Liver (tissue), 8 donors: ENCODE measurements at regions not wholly inside any gene's neighbourhood (a gene's known extent, or its start where the extent isn't known, plus 50 kb on each side); places are given as distances from the start of the nearest gene placed in this dataset.

Source experiments
- DNase-seq: peaks from one replicate; pipeline ENCODE4 v3.0.0-alpha.2; 2017; ENCODE audit warnings: low spot score
- H3K27ac ChIP-seq, 2 donors: one replicate each; pipeline ENCODE4 v1.7.0; 2013; ENCODE audit warnings: inconsistent platforms in 2 of 2, low read length in 2 of 2, control low read depth in 1 of 2, low read depth in 1 of 2, mild to moderate bottlenecking in 1 of 2
- H3K27me3 ChIP-seq, 4 donors: one replicate each; pipeline versions ENCODE4 v1.6.1 to v1.7.0; 2013; ENCODE audit warnings: low read length in 3 of 4, inconsistent platforms in 1 of 4, mild to moderate bottlenecking in 1 of 4, moderate library complexity in 1 of 4; ENCODE audit not compliant: control insufficient read depth in 4 of 4, insufficient read depth in 4 of 4
- H3K36me3 ChIP-seq, 4 donors: one replicate each; pipeline versions ENCODE4 v1.6.1 to v1.7.0; 2013; ENCODE audit warnings: low read length in 3 of 4, mild to moderate bottlenecking in 3 of 4, low read depth in 1 of 4, moderate library complexity in 1 of 4; ENCODE audit not compliant: control insufficient read depth in 4 of 4, insufficient read depth in 3 of 4
- H3K4me1 ChIP-seq, 4 donors: one replicate each; pipeline versions ENCODE4 v1.6.1 to v1.7.0; 2013; ENCODE audit warnings: low read length in 3 of 4, mild to moderate bottlenecking in 3 of 4, moderate library complexity in 1 of 4; ENCODE audit not compliant: control insufficient read depth in 4 of 4, insufficient read depth in 4 of 4
- H3K4me3 ChIP-seq, 3 donors: one replicate each; pipeline versions ENCODE4 v1.6.1 to v1.7.0; 2013; ENCODE audit warnings: low read length in 3 of 3, control low read depth in 1 of 3, low read depth in 1 of 3, mild to moderate bottlenecking in 1 of 3
- H3K9ac ChIP-seq, 2 donors: one replicate each; pipeline ENCODE4 v1.7.0; 2013; ENCODE audit warnings: low read length in 2 of 2, mild to moderate bottlenecking in 2 of 2, moderate library complexity in 2 of 2, control low read depth in 1 of 2, low read depth in 1 of 2
- H3K9me3 ChIP-seq, 4 donors: one replicate each; pipeline versions ENCODE4 v1.6.1 to v1.7.0; 2013; ENCODE audit warnings: low read length in 3 of 4; ENCODE audit not compliant: control insufficient read depth in 4 of 4
- ATF3 ChIP-seq: IDR thresholded peaks from 2 replicates; pipeline ENCODE4 v1.6.1; 2016; ENCODE audit warnings: antibody characterized with exemption
- CTCF ChIP-seq: fragments of 150-350 bp; IDR thresholded peaks from 2 replicates; pipeline ENCODE4 v1.5.1; 2017; ENCODE audit warnings: improper control_type of control experiment, low read depth, low read length; ENCODE audit not compliant: missing input control
- EGR1 ChIP-seq, 2 donors: IDR thresholded peaks; 2 replicates each; pipeline ENCODE4 v1.6.1; 2016 to 2018; ENCODE audit warnings: antibody characterized with exemption in 2 of 2, low read depth in 2 of 2
- GABPA ChIP-seq, 2 donors: IDR thresholded peaks in 1 of 2; conservative IDR thresholded peaks in 1 of 2; 2 replicates each; pipeline ENCODE4 v1.6.1; 2016; ENCODE audit warnings: antibody characterized with exemption in 2 of 2, mild to moderate bottlenecking in 1 of 2, moderate library complexity in 1 of 2
- MAX ChIP-seq: IDR thresholded peaks from 2 replicates; pipeline ENCODE4 v1.6.1; 2016; ENCODE audit warnings: antibody characterized with exemption
- RAD21 ChIP-seq, 2 donors: IDR thresholded peaks; 2 replicates each; pipeline ENCODE4 v1.6.1; 2016; ENCODE audit warnings: antibody characterized with exemption in 2 of 2, mild to moderate bottlenecking in 2 of 2
- RXRA ChIP-seq, 2 donors: IDR thresholded peaks; 2 replicates each; pipeline ENCODE4 v1.6.1; 2017 to 2018; ENCODE audit warnings: antibody characterized with exemption in 2 of 2, mild to moderate bottlenecking in 1 of 2
- YY1 ChIP-seq: IDR thresholded peaks from 2 replicates; pipeline ENCODE4 v1.6.1; 2016; ENCODE audit warnings: antibody characterized with exemption, mild to moderate bottlenecking
- ZBTB33 ChIP-seq: IDR thresholded peaks from 2 replicates; pipeline ENCODE4 v1.6.1; 2016; ENCODE audit warnings: antibody characterized with exemption
- WGBS: extraction: QIAGEN DNeasy Blood & Tissue Kit; methylation state at CpG from one replicate; pipeline ENCODE4 v1.1.7; 2013; 5-methylcytosine and 5-hydroxymethylcytosine counted together
- TF ChIP-seq, protein P1 (sequence below): IDR thresholded peaks from 2 replicates; pipeline ENCODE4 v1.6.1; 2016; ENCODE audit warnings: antibody characterized with exemption, mild to moderate bottlenecking
- donor health status: healthy.
- donor health status: healthy.
- donor health status: healthy.
- donor health status: healthy.
- donor health status: healthy.

DNA sequence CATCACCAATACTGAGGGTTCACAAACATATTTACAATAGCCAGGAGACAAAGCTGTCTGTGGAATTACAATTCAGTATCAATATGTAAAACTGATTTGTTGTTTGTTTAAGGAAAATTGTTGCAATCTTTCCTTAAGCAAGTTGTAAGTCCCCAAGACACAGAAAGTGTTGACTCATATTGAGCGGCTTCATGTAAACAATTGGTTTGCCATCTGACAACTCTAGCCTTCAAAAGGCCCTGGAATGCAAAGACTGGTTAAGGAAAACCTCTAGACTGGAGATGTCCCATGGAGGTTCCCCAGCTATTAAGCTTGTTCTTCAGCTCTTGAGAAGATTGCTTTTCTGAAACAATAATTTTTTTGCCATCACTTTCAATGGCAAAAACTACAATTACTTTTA is 283.7 kb upstream of the PROK2 start:
- TF ChIP-seq YY1 (no peak), ATF3 (no peak), MAX (no peak), RXRA (IDR thresholded peaks at IDR 0.05) (no peak), RAD21 (IDR thresholded peaks at IDR 0.05) (no peak), GABPA (IDR thresholded peaks at IDR 0.05 in 1 of 2, conservative IDR thresholded peaks at IDR 0.05 in 1 of 2) (no peak), ZBTB33 (no peak)
- TF ChIP-seq, protein P1, sequence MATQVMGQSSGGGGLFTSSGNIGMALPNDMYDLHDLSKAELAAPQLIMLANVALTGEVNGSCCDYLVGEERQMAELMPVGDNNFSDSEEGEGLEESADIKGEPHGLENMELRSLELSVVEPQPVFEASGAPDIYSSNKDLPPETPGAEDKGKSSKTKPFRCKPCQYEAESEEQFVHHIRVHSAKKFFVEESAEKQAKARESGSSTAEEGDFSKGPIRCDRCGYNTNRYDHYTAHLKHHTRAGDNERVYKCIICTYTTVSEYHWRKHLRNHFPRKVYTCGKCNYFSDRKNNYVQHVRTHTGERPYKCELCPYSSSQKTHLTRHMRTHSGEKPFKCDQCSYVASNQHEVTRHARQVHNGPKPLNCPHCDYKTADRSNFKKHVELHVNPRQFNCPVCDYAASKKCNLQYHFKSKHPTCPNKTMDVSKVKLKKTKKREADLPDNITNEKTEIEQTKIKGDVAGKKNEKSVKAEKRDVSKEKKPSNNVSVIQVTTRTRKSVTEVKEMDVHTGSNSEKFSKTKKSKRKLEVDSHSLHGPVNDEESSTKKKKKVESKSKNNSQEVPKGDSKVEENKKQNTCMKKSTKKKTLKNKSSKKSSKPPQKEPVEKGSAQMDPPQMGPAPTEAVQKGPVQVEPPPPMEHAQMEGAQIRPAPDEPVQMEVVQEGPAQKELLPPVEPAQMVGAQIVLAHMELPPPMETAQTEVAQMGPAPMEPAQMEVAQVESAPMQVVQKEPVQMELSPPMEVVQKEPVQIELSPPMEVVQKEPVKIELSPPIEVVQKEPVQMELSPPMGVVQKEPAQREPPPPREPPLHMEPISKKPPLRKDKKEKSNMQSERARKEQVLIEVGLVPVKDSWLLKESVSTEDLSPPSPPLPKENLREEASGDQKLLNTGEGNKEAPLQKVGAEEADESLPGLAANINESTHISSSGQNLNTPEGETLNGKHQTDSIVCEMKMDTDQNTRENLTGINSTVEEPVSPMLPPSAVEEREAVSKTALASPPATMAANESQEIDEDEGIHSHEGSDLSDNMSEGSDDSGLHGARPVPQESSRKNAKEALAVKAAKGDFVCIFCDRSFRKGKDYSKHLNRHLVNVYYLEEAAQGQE = no peak
- H3K27me3 ChIP-seq = no peaks in the 10 kb centered on the region
- H3K27ac ChIP-seq = no peak overlapping the region
- 95% methylated on average over 1 of the region's 1 CpG for WGBS
- no peak overlapping the region for H3K9ac ChIP-seq
- DNase-seq = no peak
- no peaks in the 10 kb centered on the region for H3K9me3 ChIP-seq
- no peak overlapping the region for H3K4me3 ChIP-seq
- no peaks in the 10 kb centered on the region for H3K36me3 ChIP-seq
- H3K4me1 ChIP-seq = no peaks in the 10 kb centered on the region

GRCh38 chr3:72067721-72068120 is 282.8 kb upstream of the PROK2 start:
- no peak overlapping the region for H3K4me3 ChIP-seq
- WGBS = 68% methylated on average over 1 of the region's 1 CpG
- H3K9me3 ChIP-seq = no peaks in the 10 kb centered on the region
- no peak overlapping the region for H3K27ac ChIP-seq
- H3K9ac ChIP-seq = no peak overlapping the region
- TF ChIP-seq, protein P1 = no peak
- TF ChIP-seq CTCF = no peak
- no peak for TF ChIP-seq MAX
- TF ChIP-seq EGR1 (IDR thresholded peaks at IDR 0.05; ENCODE audit: low read depth in 2 of 2) = no peak
- TF ChIP-seq ATF3 = no peak
- H3K27me3 ChIP-seq = no peaks in the 10 kb centered on the region
- no peaks in the 10 kb centered on the region for H3K4me1 ChIP-seq
- no peaks in the 10 kb centered on the region for H3K36me3 ChIP-seq
- no peak for DNase-seq
